Endothelial cell of umbilical vein (primary cell): ENCODE measurements at regions not wholly inside any gene's neighbourhood (a gene's known extent, or its start where the extent isn't known, plus 50 kb on each side); places are given as distances from the start of the nearest gene placed in this dataset.

Experiments used
- BruUV-seq: library from RNA; stranded (reverse); fragments of 400-500 nt; replicated peaks from 2 replicates; lab custom pipeline; 2021; lab: Mats Ljungman, UMichigan
- CTCF ChIA-PET: fragments of 300-600, 350-600 bp; sonication (Branson Sonifier 250); formaldehyde crosslinking; loops from one replicate; lab custom pipeline; 2021; ENCODE audit warnings: antibody characterized with exemption, inconsistent platforms; lab: Charles Lee
- POLR2A ChIA-PET: fragments of 300-600, 350-600 bp; sonication (Branson Sonifier 250); formaldehyde crosslinking; loops from one replicate; lab custom pipeline; 2021; ENCODE audit warnings: antibody characterized with exemption, inconsistent platforms; lab: Charles Lee
- DNase-seq: peaks from one replicate; pipeline ENCODE4 v3.0.0-alpha.2; 2011; ENCODE audit warnings: low read depth, low spot score
- FAIRE-seq: peaks from 2 replicates; lab custom pipeline; 2011; peaks lifted over from hg19 to GRCh38; lab: Jason Lieb, UNC
- H2AFZ ChIP-seq: 2 replicates; pipeline ENCODE4 v1.6.0; 2012; ENCODE audit warnings: low read depth, low read length, control low read depth, inconsistent platforms
- H3K27ac ChIP-seq: 2 replicates; pipeline ENCODE4 v1.5.1; 2011; ENCODE audit warnings: low read depth, mild to moderate bottlenecking, control low read depth, low read length, moderate library complexity; ENCODE audit not compliant: insufficient read depth
- H3K27me3 ChIP-seq, 2 experiments: 2 replicates each; pipeline versions ENCODE4 v1.6.0 to v1.6.1; 2011; ENCODE audit warnings: low read length in 2 of 2, mixed read lengths in 1 of 2; ENCODE audit not compliant: control insufficient read depth in 2 of 2, insufficient read depth in 2 of 2
- H3K36me3 ChIP-seq, 2 experiments: 2 replicates in 1 of 2; 3 replicates in 1 of 2; pipeline ENCODE4 v1.5.1; 2011; ENCODE audit warnings: low read length in 2 of 2, mild to moderate bottlenecking in 1 of 2, moderate library complexity in 1 of 2; ENCODE audit not compliant: control insufficient read depth in 2 of 2, insufficient read depth in 2 of 2; ENCODE audit errors: extremely low read depth in 1 of 2
- H3K4me1 ChIP-seq: 3 replicates; pipeline ENCODE4 v1.5.1; 2011; ENCODE audit warnings: mild to moderate bottlenecking, low read length; ENCODE audit not compliant: control insufficient read depth, insufficient read depth; ENCODE audit errors: extremely low read depth
- H3K4me2 ChIP-seq: 2 replicates; pipeline ENCODE4 v1.6.1; 2011; ENCODE audit warnings: low read length, control low read depth, mixed read lengths; ENCODE audit not compliant: insufficient read depth
- H3K4me3 ChIP-seq, 3 experiments: fragments of 200-600 bp in 1 of 3; sonication (generic), shearing (Covaris generic) in 1 of 3; replicated peaks in 1 of 3; 2 replicates each; pipeline ENCODE4 v1.5.1; 2011 to 2016; ENCODE audit warnings: control low read depth in 3 of 3, low read length in 3 of 3, mild to moderate bottlenecking in 2 of 3, inconsistent platforms in 1 of 3, low read depth in 1 of 3, moderate library complexity in 1 of 3; ENCODE audit not compliant: insufficient read depth in 1 of 3
- H3K79me2 ChIP-seq: 2 replicates; pipeline ENCODE4 v1.6.0; 2012; ENCODE audit warnings: low read length, inconsistent platforms; ENCODE audit not compliant: control insufficient read depth, insufficient read depth
- H3K9ac ChIP-seq: replicated peaks from 2 replicates; pipeline ENCODE3; 2011; ENCODE audit warnings: low read length, control low read depth; ENCODE audit not compliant: insufficient read depth; ENCODE audit errors: extremely low read depth
- H3K9me1 ChIP-seq: replicated peaks from 3 replicates; pipeline ENCODE4 v1.6.0; 2011; ENCODE audit warnings: mild to moderate bottlenecking, low read length; ENCODE audit not compliant: control insufficient read depth, insufficient read depth; ENCODE audit errors: extremely low read depth
- H3K9me3 ChIP-seq: replicated peaks from 2 replicates; pipeline ENCODE4 v1.5.1; 2012; ENCODE audit warnings: low read length, inconsistent platforms; ENCODE audit not compliant: control insufficient read depth, insufficient read depth
- H4K20me1 ChIP-seq: replicated peaks from 2 replicates; pipeline ENCODE3; 2011; ENCODE audit warnings: mild to moderate bottlenecking, low read length; ENCODE audit not compliant: control insufficient read depth, insufficient read depth; ENCODE audit errors: extremely low read depth
- EZH2 ChIP-seq: IDR thresholded peaks from 2 replicates; pipeline ENCODE4 v1.6.1; 2012; ENCODE audit warnings: borderline replicate concordance, low read depth, mild to moderate bottlenecking, moderate library complexity, low read length, inconsistent platforms; ENCODE audit not compliant: severe bottlenecking
- FOS ChIP-seq: IDR thresholded peaks from 2 replicates; pipeline ENCODE4 v1.6.1; 2011; ENCODE audit warnings: mild to moderate bottlenecking, low read length, moderate library complexity, borderline replicate concordance; ENCODE audit not compliant: insufficient read depth
- GATA2 ChIP-seq: IDR thresholded peaks from 2 replicates; pipeline ENCODE4 v1.7.0; 2011; ENCODE audit warnings: low read depth, mild to moderate bottlenecking, moderate library complexity, mixed read lengths, low read length; ENCODE audit not compliant: insufficient read length, insufficient read depth
- JUN ChIP-seq: IDR thresholded peaks from 2 replicates; pipeline ENCODE4 v1.6.1; 2011; ENCODE audit warnings: borderline replicate concordance, low read depth; ENCODE audit not compliant: insufficient read length, insufficient read depth
- POLR2AphosphoS5 ChIP-seq: IDR thresholded peaks from 2 replicates; pipeline ENCODE4 v1.6.1; 2012; ENCODE audit warnings: low read depth, mild to moderate bottlenecking, control low read depth, low read length, moderate library complexity; ENCODE audit not compliant: insufficient read depth
- dilution Hi-C: fragments of 300-500 bp; cut with MboI; formaldehyde crosslinking; loops from one replicate; pipeline ENCODE4 v1.15.0; 2019; ENCODE audit warnings: low sequenced_read_pairs; ENCODE audit not compliant: extremely low pct_ligation_motif_present
- intact Hi-C: fragments of 100-400 bp; cut with micrococcal nuclease; formaldehyde crosslinking; loops from one replicate; pipeline ENCODE4 v1.10.0; 2022

- intact Hi-C loops = loop anchor here (1.0 kb wide), 1 partner anchor 17 kb away; no protein-coding TSS in a partner anchor
- BruUV-seq = no TSS peak
- dilution Hi-C loops = no loop called here
- no peak overlapping the region for H3K9ac ChIP-seq
- POLR2A ChIA-PET = no interaction called here
- CTCF ChIA-PET = interaction anchor here (0.8 to 1.5 kb wide), 4 partner anchors 17 to 198 kb away, joined by 3 to 14 read pairs (median 4); partner anchors contain the start of gene RAP1B
- DNase-seq (peak; percentile 88), FAIRE-seq (peak; percentile 69)
- H3K4me1 ChIP-seq = peaks cover 6% of the 10 kb centered on the region
- peak overlapping the region; percentile 8 for H3K27ac ChIP-seq
- TF ChIP-seq EZH2 = no peak
- TF ChIP-seq JUN = peak; percentile 39
- H3K9me1 ChIP-seq = no peaks in the 10 kb centered on the region
- H3K9me3 ChIP-seq = no peaks in the 10 kb centered on the region
- no peak overlapping the region for H3K4me3 ChIP-seq
- H3K4me2 ChIP-seq = no peak overlapping the region
- no peaks in the 10 kb centered on the region for H4K20me1 ChIP-seq
- no peaks in the 10 kb centered on the region for H3K36me3 ChIP-seq
- H3K27me3 ChIP-seq = no peaks in the 10 kb centered on the region
- no peak overlapping the region for H2AFZ ChIP-seq
- no peaks in the 10 kb centered on the region for H3K79me2 ChIP-seq
Observed at GRCh38 chr12:68422956-68423574, 90.9 kb upstream of the MDM1 start.

DNA sequence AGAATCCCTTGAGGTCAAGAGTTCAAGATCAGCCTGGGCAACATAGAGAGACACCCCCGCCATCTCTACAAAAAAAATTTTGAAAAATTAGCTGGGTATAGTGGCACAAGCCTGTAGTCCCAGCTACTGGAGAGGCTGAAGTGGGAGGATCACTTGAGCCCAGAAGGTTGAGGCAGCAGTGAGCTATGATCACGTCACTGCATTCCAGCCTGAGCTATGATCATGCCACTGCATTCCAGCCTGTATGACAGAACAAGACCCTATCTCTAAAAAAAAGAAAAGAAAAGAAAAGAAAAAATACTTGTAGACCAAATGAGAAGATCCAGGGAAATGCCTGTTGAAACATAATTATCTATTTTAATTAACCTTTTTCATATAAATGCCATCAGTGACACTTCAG lies 93.8 kb upstream of the MDM1 start:
- no peaks in the 10 kb centered on the region for H3K9me1 ChIP-seq
- no peaks in the 10 kb centered on the region for H3K9me3 ChIP-seq
- no peaks in the 10 kb centered on the region for H3K79me2 ChIP-seq
- H3K27ac ChIP-seq = no peak overlapping the region
- no peak overlapping the region for H3K4me3 ChIP-seq
- ChIA-PET POLR2A (interaction anchor here (0.8 kb wide), 1 partner anchor 147 kb away, joined by 3 read pairs; no protein-coding TSS in a partner anchor), CTCF (no interaction called here)
- H2AFZ ChIP-seq = no peak overlapping the region
- no TSS peak for BruUV-seq
- no peaks in the 10 kb centered on the region for H4K20me1 ChIP-seq
- no peaks in the 10 kb centered on the region for H3K36me3 ChIP-seq
- H3K4me1 ChIP-seq = peaks cover 3% of the 10 kb centered on the region
- dilution Hi-C loops (no loop called here), intact Hi-C loops (no loop called here)
- no peak for TF ChIP-seq FOS
- no peak for TF ChIP-seq POLR2AphosphoS5
- no peak for TF ChIP-seq EZH2
- TF ChIP-seq GATA2 = no peak
- no peak overlapping the region for H3K4me2 ChIP-seq
- DNase-seq (no peak), FAIRE-seq (no peak)
- H3K27me3 ChIP-seq = no peaks in the 10 kb centered on the region
- H3K9ac ChIP-seq = no peak overlapping the region
